ENCODE measurements at regions not wholly inside any gene's neighbourhood (a gene's known extent, or its start where the extent isn't known, plus 50 kb on each side); places are given as distances from the start of the nearest gene placed in this dataset.

DNA sequence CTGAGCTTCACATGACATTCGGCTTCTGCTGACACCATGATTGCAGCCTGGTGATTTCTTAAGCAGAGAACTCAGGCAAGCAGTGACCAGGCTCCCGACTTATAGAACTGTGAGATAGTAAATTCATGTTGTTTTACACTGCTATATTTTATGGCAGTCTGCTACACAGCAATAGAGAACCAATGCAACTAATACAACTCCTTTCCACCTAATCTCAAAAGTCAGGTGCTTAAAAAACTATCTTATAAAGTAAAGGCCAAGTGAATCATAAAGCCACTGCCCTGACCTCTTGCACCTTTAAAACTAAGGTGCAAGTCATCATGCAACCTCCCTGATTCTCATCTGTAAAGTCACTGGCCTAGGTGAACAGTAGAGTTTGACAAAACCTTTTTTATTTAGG lies 95.3 kb upstream of the GLS start:
- DNase-seq: no peak

DNA sequence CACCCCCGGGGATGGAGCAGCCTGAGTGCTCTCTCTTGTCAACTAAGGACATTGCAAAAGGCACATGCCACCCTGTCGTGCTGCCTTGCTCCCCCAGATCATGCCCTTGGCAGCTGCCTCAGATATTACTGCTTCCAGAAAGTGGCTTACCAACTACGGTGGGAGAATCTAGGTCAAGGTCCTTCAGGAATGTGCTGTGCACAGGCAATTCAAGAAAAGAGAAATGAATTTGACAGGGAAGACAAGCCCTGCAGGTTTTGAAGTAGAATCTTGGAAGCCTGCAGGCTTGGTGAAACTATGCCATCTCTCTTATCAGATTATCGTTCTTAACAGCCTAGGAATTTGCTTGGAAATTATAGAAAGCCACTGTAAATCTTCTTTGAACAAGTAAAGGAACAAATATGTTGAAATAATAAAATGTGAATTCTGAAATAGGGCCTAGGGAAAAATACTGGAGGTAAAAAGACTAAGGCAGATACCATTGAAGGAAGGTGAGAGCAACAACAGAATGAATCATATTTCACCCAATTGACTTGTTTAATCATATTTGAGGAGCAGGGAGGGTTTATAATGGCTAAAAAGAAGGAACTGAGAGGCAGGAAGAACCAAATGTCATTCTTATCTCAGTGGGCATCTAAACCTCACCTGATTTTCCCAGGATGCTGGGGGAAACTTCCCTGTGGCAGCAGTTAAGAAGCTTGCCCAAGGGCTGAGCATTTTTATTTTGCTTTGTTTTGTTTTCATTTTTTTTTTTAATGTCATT lies 94.0 kb upstream of the GLS start:
- no peak for DNase-seq

DNA sequence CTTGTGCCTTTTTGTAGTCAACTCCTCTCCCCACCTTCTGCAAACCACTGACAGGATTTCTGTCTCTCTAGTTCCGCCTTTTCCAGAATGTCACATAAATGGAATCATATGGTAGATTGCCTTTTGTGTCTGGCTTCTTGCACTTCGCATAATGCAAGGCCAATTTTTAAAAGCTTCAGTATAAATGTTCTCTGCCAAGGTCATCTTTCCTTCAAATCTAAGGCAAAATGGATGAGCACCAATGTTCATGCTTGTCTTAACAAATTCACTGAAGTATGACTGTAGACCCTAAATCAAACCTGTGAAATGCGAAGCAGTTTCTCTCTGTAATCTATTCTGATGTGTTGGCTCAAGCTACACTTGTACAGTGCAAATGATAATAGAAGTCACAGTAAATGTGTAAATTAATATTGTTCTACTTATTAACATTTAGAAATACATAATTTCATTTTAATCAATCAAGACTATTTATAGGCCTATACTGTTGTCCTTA lies 92.8 kb upstream of the GLS start:
- DNase-seq: no peak

DNA sequence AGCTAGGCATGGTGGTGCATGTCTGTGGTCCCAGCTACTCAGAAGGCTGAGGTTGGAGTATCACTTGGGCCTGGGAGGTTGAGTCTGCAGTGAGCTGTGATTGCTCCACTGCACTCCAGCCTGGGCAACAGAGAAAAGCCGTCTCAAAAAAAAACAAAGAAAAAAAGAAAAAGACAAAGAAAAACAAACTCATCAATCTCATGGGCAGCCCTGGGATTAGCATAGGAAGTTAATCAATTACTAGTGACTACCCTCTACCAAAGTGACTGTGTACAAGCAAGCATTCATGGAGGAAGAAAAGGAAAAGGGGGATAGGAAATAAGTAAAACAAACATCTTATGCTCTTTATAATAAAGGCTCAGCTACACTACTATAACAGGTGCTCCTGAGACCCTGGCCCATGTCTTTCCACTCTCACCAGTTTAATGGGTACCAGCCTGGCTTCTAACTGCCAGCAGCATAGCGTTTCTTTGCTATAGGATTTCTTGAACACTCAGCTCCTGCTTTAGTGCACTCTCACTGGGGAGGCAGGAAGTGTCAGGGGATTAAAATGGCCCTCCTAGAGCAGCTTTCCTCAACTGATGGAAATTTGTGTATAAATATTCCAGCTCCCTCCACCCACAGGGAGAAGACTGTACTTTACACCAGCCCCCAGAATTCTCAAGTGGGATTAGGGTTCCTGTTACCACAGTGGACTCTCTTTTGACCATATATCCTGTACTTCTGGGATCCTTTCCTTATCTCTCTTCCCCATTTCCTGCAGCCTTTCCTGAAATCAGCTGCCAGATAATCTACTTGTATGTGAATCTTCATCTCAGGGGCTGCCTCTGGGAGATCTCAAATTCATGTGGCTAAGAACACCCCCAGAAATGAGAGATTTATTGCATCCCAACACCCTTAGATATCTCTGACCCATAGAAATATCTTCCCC lies 91.3 kb upstream of the GLS start:
- DNase-seq: no peak

DNA sequence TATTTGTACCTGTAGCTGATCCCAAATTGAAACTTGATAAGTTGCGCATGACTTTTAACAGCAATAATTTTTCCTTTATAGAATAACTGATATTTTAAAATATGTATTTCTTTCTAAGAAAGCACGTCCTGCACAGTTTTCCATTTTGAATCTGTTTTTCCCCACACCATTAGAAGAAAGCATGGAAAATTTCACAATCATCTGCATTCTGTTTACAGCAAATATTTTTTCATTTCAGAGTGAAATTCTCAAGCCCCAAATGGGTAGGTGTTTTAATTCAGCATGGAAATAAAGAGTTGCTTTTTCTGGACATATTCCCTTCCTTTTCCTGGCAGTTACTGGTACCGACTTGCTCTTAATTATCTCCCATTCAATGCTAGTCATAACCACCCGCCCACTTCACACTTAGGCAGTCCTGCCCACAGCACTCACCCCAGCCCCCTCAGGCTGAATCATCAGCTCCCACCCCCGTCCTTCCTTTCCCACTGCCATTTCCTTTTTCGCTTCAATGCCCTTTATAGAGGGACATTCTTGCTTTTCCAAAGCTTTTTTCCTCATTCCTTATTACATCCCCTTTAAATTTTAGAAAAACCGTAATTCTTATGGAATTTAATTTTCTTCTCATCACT lies 89.2 kb upstream of the GLS start:
- no peak for DNase-seq

DNA sequence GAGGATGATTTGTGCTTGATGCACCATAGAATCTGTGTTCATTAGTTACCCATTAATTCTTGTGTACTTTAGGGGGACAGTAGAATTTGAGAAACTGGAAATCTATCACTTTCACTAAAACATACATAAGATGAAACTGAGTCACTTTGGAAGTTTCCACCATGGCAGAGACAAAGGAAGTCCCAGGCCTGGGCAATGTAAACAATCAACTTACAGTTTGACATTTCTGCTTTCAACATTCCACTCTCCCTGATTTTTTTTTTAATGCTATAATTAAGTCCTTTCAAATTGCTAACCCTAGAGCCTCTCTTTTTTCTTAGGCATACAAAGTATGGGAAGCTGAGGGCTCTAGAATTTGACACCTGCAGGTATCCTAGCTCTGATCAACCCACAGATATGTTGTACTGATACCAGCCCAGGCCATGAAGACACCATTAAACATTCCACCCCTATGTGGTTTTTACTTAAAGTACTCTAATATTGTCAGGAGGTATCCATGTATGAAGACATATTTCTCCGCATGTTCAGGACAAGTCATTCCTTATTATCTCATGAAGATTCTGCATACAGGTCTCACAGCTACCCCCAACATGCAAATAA lies 88.5 kb upstream of the GLS start:
- no peak for DNase-seq

DNA sequence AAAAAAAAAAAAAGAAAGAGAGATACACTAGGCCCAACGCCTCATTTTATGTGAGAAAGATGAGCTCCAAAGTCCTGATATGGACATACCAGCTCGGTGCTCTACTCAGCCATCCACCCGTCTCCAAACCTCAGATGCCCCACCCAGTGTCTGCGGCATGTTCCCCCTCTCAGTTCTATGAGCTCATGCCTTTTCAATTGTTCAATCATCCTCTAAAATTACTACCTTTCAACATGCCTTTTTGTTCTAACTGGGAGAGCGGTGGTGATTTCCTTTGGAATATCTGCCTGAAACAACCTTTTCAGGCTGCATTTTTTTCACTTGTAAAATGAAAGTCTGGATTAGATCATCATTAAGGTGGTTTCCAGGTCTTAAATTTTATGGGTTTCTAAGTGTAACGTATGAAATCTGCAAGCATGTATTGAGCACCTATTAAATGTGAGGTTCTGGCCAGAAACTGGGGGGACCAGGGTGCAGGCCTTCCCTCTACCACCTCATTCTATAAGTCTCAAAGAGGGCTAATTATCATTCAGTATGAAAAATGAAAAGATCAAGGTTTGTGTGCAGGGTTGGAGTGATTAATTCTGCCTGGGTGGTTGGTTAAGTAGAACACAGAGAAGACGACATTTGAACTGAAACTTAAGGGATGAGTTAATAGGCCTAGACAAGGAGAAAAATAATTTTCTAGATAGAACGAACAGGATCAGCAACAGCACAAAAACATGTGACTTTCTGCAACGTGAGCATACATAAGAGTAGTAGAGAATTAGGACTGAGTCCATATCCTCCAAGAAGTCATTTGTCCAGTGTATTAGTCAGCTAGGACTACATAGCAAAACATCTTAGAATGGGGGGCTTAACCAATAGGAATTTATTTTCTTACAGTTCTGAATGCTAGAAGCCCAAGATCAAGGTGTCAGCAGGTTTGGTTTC lies 87.4 kb upstream of the GLS start:
- DNase-seq: no peak

DNA sequence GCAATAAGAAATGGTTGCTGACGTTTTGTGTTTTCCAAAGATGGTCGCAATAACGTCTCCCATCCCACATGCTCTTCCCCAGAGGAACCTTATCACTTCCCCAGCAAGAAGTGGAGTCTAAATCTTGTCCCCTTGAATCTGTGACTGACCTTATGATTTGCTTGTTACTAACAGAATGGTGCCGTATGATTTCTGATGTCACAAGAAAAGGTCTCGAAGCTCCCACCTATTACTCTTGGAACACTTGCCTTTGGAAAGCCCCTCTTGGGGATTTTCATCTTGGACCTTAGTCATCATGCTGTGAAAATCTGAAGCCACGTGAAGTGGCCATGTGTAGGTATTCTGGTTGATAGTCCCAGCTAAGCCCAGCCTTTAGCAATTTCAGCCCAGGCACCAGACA lies 86.2 kb upstream of the GLS start:
- DNase-seq: no peak

DNA sequence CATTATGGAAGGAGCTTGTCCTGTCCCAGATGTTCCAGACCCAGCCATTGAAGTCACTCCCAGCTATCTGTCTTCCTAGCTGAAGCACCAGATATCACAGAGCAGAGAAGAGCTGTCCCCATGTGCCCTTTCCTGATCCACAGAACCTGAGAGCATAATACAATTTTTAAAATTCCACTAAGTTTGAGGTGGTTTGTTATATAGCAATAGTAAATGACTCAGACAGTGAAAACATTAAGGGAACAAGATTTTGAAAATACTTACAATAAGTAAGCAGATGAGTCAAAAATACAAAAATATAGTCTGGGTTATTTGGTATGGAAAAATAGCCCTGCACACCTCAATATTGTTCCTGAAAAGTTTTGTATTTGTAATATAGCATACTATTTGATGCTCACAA lies 85.8 kb upstream of the GLS start:
- no peak for DNase-seq

DNA sequence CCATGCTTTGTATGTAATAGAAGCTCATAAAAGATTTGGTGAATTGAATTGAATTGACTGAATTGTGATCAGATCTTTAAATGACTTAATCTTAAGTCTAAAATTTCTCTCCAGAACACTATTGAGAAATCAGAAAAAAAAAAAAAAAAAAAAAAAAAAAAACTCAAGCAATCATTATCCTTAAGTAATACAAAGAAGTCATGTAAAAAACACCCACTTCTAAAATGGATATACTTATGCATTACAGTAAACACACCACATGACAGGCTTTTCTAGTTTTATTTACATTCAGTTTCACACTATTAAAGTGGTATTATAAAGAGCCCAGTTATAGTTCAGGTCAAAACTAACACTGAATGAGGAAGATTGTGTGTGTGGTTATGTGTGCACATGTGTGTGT lies 84.9 kb upstream of the GLS start:
- DNase-seq: no peak

DNA sequence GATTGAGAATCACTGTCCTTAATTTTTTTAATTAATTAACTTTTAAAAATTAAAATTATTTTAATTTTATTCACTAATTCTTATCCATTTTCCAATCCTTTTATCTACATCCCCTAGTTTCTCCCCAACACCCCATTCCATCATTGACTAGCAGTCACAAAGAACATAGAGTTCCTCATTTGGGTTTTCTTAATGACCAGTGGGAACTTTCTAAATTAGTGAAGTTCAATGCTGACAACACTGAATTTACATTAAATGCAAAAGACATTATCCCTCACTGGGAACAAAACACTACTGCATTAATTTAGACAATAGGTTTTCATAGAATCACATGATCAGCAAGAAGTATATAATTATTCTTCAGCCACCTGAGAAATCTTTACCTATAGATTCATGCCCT lies 80.6 kb upstream of the GLS start:
- DNase-seq: no peak

DNA sequence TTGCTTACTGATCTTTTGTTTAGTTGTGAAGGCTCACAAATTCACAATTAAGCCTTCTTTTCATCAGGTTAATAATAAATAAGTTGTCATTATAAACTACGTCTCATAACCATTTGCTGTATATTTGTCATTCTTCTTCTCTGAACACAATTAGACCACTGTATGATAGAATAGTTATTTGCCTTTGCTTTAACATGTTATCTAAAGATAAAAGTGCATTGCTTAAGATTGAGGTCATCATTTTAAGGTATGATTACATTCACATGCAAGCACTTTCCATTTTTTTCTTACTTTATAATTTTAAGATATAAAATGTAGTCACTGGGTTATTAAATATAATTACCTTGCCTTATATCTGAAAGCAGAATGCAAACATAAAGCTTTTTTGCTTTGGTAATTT lies 80.1 kb upstream of the GLS start:
- DNase-seq: no peak

DNA sequence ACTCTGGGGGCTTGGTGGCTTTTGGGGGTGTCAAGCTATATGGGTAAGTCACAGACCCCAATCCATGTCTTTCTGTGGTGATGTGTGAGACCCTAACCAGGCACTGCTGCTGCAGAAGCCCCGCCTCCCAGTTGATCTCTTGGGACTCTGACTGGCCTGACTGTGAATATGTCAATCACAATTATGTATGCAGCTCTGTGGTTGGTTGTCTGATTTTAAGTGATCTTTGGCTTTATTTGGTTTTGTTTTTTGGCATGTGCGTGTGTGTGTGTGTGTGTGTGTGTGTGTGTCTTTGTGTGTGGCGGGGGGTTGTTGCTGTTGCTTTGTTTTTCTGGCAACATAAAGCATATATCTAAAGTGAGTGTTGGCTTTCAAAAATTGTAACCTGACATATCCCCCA lies 78.5 kb upstream of the GLS start:
- DNase-seq: no peak

DNA sequence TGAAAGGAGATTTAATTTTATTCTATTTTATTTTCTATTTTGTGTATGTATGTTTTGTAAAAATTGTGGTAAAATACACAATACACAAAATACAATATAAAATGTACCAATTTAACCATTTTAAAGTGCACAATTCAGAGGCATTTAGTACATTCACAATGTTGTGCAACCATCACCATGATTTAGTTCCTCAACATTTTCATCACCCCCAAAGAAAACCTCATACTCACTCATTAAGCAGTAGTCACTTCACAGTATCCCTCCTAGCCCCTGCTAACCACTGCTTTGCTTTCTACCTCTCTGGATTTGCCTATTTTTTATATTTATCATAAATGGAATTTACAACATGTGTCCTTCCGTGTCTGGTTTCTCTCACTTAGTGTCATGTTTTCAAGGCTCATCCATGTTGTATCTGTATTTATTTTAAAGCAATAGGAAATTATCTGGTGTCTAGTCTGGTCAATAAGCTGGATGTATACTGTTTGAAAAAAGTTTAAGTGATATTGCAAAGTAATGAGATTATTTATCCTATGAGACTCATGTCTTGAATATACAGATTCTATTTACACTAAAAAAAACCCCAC lies 77.9 kb upstream of the GLS start:
- DNase-seq: no peak

DNA sequence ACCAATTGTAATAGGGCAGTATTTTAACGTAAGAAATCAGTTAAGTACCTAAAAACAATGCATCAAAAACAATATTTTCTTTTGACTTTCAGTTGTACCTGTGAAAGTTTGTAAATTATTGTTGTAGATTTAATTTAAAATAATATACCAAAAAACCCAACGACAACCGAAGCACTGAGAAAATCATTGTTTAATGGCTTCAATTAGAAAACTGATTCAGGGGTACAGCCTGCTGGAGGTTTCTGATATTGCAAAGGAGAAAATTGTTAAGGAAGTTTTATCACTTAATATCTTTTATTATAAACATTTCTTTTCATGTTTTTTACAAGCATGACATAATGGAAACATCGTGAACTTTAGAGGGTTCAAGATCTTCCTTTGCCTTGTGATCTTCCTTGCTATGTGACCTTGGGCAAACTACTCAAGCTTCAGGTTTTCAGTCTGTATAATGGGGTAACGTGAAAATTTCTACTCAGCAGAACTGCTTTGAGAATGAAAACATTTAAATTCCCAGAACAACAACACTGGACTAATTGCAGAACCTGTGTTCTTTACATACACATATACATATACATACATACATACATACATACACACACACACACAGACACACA lies 76.3 kb upstream of the GLS start:
- peak in 1 of 2 donors; percentile 42 for DNase-seq

DNA sequence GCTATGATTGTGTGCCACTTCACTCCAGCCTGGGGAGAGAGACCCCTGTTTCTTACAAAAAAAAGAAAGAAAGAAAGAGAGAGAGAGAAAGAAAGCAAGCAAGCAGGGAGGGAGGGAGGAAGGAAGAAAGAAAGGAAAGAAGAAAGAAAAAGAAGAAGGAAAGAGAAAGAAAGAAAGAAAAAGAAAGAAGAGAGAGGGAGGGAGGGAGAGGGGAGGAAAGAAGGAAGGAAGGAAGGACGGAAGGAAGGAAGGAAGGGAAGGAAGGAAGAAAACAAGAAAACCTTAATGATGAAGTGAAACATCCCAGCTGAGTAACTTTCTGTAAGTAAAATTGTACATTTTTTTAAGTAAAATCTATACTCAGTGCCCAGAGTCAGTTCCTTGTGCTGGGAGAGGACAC lies 75.5 kb upstream of the GLS start:
- no peak for DNase-seq

DNA sequence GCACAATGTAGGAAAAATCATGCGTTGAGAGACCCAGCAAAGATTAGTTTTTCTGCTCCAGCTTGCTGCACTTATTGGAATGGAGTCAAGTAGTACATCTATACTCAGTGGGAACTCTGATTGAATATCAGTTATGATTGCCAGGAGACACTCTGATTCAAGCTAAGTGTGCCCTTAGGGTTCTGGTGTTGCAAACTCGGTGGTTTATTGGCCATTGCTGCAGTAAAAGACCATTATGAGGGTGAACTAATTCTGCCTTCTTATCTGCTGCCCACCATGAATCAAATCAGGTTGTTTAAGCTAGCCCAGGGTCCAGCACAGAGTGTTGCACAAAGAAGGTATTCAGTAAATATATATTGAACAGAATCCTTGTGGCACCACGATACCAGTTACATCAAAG lies 74.8 kb upstream of the GLS start:
- DNase-seq: no peak

DNA sequence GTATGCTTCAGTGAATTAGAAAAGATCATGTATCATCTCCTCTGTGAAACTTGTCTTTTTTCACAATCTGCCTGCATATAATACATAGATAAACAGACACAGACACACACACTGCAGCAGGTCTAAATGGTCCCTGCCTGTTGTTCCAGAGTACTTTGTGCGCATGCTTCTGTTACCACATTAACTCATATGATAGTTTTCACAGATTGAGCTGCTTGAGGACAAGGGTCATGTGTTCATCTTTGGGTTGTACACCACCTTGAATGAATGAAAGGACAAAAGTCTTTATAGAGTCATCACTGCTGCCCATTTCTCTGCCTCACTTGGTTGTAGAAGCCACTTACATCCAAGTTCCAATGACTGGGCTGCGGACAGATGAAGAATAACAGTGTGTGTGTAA lies 72.7 kb upstream of the GLS start:
- DNase-seq: no peak

DNA sequence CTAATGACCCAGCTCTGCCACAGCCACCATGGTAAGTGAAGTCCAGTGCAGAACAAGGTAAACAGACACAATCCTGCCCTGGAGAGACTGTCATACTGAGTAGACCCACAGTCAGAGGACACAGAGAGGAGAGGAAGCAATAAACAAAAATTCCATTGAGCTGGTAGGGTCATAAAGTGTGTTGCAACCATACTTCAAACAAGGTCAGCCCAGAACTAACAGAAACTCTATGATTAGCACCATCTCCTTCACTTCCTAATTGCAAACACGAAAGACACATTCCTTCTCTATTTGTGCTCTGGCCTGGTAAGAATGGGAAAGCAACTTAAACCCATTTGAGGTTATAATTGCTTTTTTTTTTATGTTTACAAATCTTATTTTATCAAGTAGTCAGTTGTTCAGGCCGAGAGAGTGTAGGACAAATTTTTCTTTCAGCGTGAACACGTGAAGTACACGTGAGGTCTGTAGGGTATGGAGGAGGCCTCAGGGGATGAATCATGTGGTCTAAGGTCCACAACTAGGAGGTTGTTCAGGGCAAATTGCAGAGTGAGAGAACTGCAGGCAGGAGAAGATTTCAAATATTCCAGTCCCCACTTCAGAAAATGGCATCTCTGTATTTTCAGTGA lies 71.4 kb upstream of the GLS start:
- no peak for DNase-seq

DNA sequence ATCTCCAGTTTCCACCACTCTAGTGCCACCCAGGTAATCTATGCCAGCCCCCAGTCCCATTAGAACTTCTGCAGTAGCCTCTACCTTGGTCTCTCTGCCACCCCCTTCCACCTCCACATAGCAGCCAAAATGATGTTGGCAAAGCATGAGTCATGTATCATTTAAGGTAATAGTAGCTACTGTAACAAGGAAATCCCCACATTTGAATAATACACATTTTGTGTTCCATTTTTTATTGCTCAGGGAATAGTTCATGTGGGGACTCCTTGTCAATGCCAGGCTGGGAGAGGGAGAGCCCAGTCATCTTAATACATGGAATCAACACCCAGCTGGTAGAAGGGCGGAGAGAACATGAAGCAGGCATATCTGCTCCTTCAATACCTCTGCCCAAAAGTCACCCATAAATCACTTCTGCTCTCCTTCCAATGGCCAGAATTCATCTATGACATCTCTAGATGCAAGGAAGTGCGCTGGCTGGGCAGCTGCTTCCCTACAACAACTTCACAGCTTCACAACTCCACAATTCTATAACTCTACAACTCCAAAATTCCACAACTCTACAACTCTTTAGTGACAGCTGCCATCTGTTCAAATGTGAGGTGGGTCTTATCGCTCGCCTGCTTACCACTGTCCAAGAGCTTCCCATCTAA lies 70.6 kb upstream of the GLS start:
- no peak for DNase-seq
